OCI-LY1 (cell line): ENCODE measurements at regions not wholly inside any gene's neighbourhood (a gene's known extent, or its start where the extent isn't known, plus 50 kb on each side); places are given as distances from the start of the nearest gene placed in this dataset.

Experiments used
- EZH2 ChIP-seq: fragments of 200-600 bp; sonication (generic), shearing (Covaris generic); IDR thresholded peaks from 2 replicates; pipeline ENCODE4 v1.8.0; 2017; ENCODE audit warnings: borderline replicate concordance, mixed run types, mild to moderate bottlenecking, antibody characterized with exemption, low read length, moderate library complexity, mixed read lengths
- TF ChIP-seq, protein P1 (sequence below): fragments of 200-600 bp; sonication (generic), shearing (Covaris generic); IDR thresholded peaks from 2 replicates; pipeline ENCODE4 v1.5.1; 2017; ENCODE audit warnings: mild to moderate bottlenecking, antibody characterized with exemption, low read length, moderate library complexity, mixed read lengths

DNA sequence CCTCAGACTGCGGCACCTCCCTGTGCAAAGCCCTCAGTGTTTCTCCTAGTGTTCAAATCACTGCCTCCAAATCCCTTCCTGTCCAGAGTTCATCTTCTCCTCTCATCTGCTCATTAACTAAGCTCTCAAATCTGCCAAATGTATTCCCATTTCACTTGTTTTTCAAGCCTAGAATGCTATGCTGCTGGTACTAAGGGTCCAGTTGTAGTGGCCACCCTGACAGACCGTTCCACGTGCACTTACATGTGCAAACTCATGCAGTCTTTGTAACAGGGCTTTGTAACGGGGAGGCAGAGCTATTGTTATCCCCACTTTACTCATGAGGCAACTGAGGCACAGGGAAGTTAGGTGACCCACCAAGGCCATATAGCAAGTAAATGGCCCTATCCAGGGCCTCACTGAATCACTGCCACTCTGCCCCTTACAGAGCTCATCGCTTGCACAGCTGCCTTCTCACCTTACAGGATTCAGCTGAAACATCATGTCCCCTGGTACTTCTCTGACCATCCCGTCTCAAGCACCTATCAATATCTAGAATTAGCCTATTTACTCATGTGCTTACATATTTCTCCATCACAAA lies 153.0 kb upstream of the PDE1C start:
- TF ChIP-seq, protein P1, sequence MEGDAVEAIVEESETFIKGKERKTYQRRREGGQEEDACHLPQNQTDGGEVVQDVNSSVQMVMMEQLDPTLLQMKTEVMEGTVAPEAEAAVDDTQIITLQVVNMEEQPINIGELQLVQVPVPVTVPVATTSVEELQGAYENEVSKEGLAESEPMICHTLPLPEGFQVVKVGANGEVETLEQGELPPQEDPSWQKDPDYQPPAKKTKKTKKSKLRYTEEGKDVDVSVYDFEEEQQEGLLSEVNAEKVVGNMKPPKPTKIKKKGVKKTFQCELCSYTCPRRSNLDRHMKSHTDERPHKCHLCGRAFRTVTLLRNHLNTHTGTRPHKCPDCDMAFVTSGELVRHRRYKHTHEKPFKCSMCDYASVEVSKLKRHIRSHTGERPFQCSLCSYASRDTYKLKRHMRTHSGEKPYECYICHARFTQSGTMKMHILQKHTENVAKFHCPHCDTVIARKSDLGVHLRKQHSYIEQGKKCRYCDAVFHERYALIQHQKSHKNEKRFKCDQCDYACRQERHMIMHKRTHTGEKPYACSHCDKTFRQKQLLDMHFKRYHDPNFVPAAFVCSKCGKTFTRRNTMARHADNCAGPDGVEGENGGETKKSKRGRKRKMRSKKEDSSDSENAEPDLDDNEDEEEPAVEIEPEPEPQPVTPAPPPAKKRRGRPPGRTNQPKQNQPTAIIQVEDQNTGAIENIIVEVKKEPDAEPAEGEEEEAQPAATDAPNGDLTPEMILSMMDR: no peak
- no peak for TF ChIP-seq EZH2
